BE2C (cell line): ENCODE measurements at regions not wholly inside any gene's neighbourhood (a gene's known extent, or its start where the extent isn't known, plus 50 kb on each side); places are given as distances from the start of the nearest gene placed in this dataset.

Experiments used
- DNase-seq: peaks from one replicate; pipeline ENCODE4 v3.0.0-alpha.2; 2020
- H3K27me3 ChIP-seq: fragments of 250-450 bp; sonication (Bioruptor Pico); 2 replicates; pipeline ENCODE4 v1.5.1; 2020; ENCODE audit warnings: mild to moderate bottlenecking
- H3K36me3 ChIP-seq: fragments of 250-450 bp; sonication (Bioruptor Pico); 2 replicates; pipeline ENCODE4 v1.5.1; 2020; ENCODE audit warnings: mild to moderate bottlenecking
- H3K4me1 ChIP-seq: fragments of 250-450 bp; sonication (Bioruptor Pico); 2 replicates; pipeline ENCODE4 v1.5.1; 2020
- H3K4me3 ChIP-seq: 2 replicates; pipeline ENCODE4 v1.5.1; 2011; ENCODE audit warnings: low read depth, low read length
- H3K9me3 ChIP-seq: fragments of 250-450 bp; sonication (Bioruptor Pico); 2 replicates; pipeline ENCODE4 v1.5.1; 2020
- CTCF ChIP-seq: IDR thresholded peaks from 2 replicates; pipeline ENCODE4 v1.5.1; 2012; ENCODE audit warnings: mild to moderate bottlenecking, low read depth, low read length

DNA sequence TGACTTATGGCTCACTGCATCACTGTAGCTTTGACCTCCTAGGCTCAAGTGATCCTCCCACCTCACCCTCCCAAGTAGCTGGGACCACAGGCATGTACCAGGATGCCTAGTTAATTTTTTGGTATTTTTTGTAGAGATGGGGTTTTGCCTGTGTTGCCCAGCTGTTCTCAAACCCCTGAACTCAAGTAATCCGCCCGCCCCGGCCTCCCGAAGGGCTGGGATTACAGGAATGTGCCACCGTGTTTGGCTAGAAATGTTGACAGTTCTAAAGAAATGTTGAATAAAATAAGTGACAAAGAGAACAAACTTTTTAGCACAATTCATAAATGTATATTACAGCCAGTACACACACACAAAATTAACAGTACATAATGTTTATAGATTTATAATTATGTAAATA lies 1586.1 kb downstream of the NCAM2 start:
- no peak for DNase-seq
- no peak for TF ChIP-seq CTCF
- Histone ChIP-seq H3K27me3 (no peaks in the 10 kb centered on the region), H3K9me3 (no peaks in the 10 kb centered on the region; the same call in 1 of the 2 replicates), H3K4me3 (no peak overlapping the region), H3K4me1 (peaks cover 9% of the 10 kb centered on the region; the same call in 1 of the 2 replicates), H3K36me3 (no peaks in the 10 kb centered on the region)

- Histone ChIP-seq H3K4me3 (no peak overlapping the region), H3K4me1 (0 out of 2 replicates have a peak, but pooled peaks cover 4% of the 10 kb centered on the region), H3K36me3 (no peaks in the 10 kb centered on the region), H3K27me3 (no peaks in the 10 kb centered on the region), H3K9me3 (no peaks in the 10 kb centered on the region; the same call in 1 of the 2 replicates)
- no peak for DNase-seq
- TF ChIP-seq CTCF = no peak
Measured at GRCh38 chr21:22585558-22585957, 1587.3 kb downstream of the NCAM2 start.

DNA sequence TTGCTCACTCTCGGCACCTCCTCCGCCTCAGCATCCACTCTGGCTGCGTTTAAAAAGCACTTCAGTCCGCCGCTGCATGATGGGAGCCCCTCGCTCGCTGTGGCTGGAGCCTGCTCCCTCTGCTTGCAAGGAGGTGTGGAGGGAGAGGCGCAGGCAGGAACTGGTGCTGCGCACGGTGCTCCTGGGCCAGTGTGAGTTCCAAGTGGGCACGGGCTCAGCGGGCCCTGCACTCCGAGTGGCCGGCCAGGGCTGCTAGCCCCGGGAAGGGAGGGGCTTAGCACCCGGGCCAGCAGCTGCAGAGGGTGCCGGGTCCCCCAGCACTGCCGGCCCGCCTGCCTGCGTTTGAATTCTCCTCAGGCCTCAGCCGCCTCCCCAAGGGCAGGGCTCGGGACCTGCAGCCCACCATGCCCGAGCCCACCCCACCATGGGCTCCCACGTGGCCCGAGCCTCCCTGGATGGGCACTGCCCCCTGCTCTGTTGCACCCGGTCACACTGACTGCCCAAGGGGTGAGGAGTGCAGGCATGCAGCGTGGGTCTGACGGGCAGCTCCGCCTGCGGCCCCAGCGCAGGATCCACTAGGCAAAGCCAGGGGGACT lies 1599.5 kb downstream of the NCAM2 start:
- no peaks in the 10 kb centered on the region for H3K36me3 ChIP-seq
- DNase-seq = no peak
- H3K9me3 ChIP-seq = no peaks in the 10 kb centered on the region
- H3K4me3 ChIP-seq = no peak overlapping the region
- H3K27me3 ChIP-seq = no peaks in the 10 kb centered on the region
- H3K4me1 ChIP-seq = no peaks in the 10 kb centered on the region
- TF ChIP-seq CTCF = no peak

DNA sequence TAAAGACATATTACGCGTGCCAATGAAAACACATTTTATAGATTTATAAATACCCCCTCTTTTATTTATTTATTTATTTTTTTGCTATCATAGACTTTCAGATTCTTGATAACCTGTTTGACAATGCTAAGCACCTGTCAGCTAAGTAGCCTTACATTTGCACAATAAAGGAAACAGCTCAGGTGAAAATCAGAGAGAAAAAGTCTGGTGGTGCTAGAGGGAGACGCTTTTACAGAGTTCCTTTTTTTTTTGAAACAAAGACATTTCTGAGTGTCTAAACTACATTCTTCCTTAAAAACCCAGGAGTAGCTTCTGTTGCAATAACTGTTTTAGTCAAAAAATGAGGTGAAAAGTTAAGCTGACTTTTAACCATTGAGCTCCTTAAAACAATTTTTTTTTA lies 1611.6 kb downstream of the NCAM2 start:
- Histone ChIP-seq H3K36me3 (no peaks in the 10 kb centered on the region), H3K27me3 (no peaks in the 10 kb centered on the region), H3K4me1 (no peaks in the 10 kb centered on the region), H3K4me3 (no peak overlapping the region), H3K9me3 (no peaks in the 10 kb centered on the region; the same call in 1 of the 2 replicates)
- no peak for DNase-seq
- no peak for TF ChIP-seq CTCF

DNA sequence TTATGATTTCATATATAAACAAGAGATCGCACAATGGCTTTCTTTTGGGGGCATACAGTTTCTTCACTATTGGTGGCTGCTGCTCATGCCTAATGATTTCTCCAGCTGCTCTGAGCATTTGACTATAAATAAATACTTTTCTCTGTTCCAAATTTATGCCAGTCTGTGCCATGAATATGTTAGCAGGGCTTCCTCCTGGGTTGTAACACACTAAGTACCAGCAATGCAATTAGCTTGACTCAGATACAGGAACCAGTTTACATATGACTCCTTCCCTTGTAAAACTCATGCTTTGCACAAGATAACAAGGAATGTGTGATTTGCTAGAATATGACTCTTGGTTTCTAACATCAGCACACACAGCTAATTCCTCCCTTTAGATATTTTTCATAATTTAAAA lies 1629.7 kb downstream of the NCAM2 start:
- no peak for TF ChIP-seq CTCF
- Histone ChIP-seq H3K36me3 (no peaks in the 10 kb centered on the region), H3K9me3 (no peaks in the 10 kb centered on the region), H3K4me1 (no peaks in the 10 kb centered on the region), H3K27me3 (no peaks in the 10 kb centered on the region), H3K4me3 (no peak overlapping the region)
- no peak for DNase-seq

GRCh38 chr21:22630953-22631465 lies 1632.8 kb downstream of the NCAM2 start:
- Histone ChIP-seq H3K4me1 (no peaks in the 10 kb centered on the region), H3K9me3 (no peaks in the 10 kb centered on the region), H3K4me3 (no peak overlapping the region), H3K36me3 (no peaks in the 10 kb centered on the region), H3K27me3 (no peaks in the 10 kb centered on the region)
- DNase-seq = no peak
- no peak for TF ChIP-seq CTCF
